HepG2 (cell line): ENCODE measurements at regions not wholly inside any gene's neighbourhood (a gene's known extent, or its start where the extent isn't known, plus 50 kb on each side); places are given as distances from the start of the nearest gene placed in this dataset.

Experiments
- ATAC-seq: fragments of 200-7000 bp; cut with Tn5 transposase; 3 replicates; pipeline ENCODE4 v1.9.1; 2020; ENCODE audit warnings: mild to moderate bottlenecking, moderate library complexity
- BruUV-seq: library from RNA; stranded (reverse); fragments of 400-500 nt; replicated peaks from 2 replicates; lab custom pipeline; 2021; lab: Mats Ljungman, UMichigan
- CTCF ChIA-PET: fragments of 300-600 bp; formaldehyde crosslinking; extraction: SDS; loops from one replicate; lab custom pipeline; 2021; ENCODE audit warnings: low total read pairs, inconsistent platforms, low intra/inter-chr PET ratio; lab: Yijun Ruan, JAX
- POLR2A ChIA-PET: fragments of 350-600 bp; sonication (Branson Sonifier 250); formaldehyde crosslinking; loops from one replicate; lab custom pipeline; 2020; ENCODE audit warnings: antibody characterized with exemption, inconsistent platforms; lab: Yijun Ruan, JAX
- DNase-seq: peaks from one replicate; pipeline ENCODE4 v3.0.0-alpha.2; 2015; ENCODE audit warnings: low spot score
- FAIRE-seq: peaks from 3 replicates; lab custom pipeline; 2011; peaks lifted over from hg19 to GRCh38; lab: Jason Lieb, UNC
- H2AFZ ChIP-seq: one replicate; pipeline ENCODE4 v1.6.1; 2011; ENCODE audit warnings: low read length, inconsistent platforms
- H3K27ac ChIP-seq: fragments of 300-600 bp; 3 replicates; pipeline ENCODE4 v1.8.0; 2011; ENCODE audit warnings: mixed run types, mild to moderate bottlenecking, mixed read lengths, low read length, inconsistent platforms; ENCODE audit not compliant: insufficient read depth; ENCODE audit errors: extremely low read length
- H3K27me3 ChIP-seq, 2 experiments: fragments of 200-600 bp in 1 of 2; 2 replicates in 1 of 2; 3 replicates in 1 of 2; pipeline versions ENCODE4 v1.6.0 to v1.8.0; 2011; ENCODE audit warnings: low read length in 2 of 2, mild to moderate bottlenecking in 2 of 2, moderate library complexity in 2 of 2, inconsistent platforms in 1 of 2; ENCODE audit not compliant: insufficient read depth in 2 of 2, control insufficient read depth in 1 of 2
- H3K36me3 ChIP-seq, 2 experiments: fragments of 200-600 bp in 1 of 2; replicated peaks in 1 of 2; 2 replicates in 1 of 2; 3 replicates in 1 of 2; pipeline versions ENCODE4 v1.5.1 to v1.8.0; 2011; ENCODE audit warnings: low read length in 2 of 2, inconsistent platforms in 1 of 2; ENCODE audit not compliant: insufficient read depth in 2 of 2, control insufficient read depth in 1 of 2
- H3K4me1 ChIP-seq: 2 replicates; pipeline ENCODE4 v1.5.1; 2012; ENCODE audit warnings: low read length, inconsistent platforms; ENCODE audit not compliant: insufficient read depth
- H3K4me2 ChIP-seq: 2 replicates; pipeline ENCODE4 v1.6.0; 2011; ENCODE audit warnings: low read depth, low read length, inconsistent platforms
- H3K4me3 ChIP-seq, 3 experiments: fragments of 200-600 bp in 1 of 3; sonication (generic), shearing (Covaris generic) in 1 of 3; replicated peaks in 1 of 3; 2 replicates each; pipeline ENCODE4 v1.5.1; 2011 to 2016; ENCODE audit warnings: low read length in 3 of 3, inconsistent platforms in 2 of 3, low read depth in 2 of 3, mild to moderate bottlenecking in 2 of 3, control low read depth in 1 of 3, mixed read lengths in 1 of 3; ENCODE audit not compliant: insufficient read depth in 1 of 3
- H3K79me2 ChIP-seq: one replicate; pipeline ENCODE4 v1.6.1; 2011; ENCODE audit warnings: low read length, inconsistent platforms; ENCODE audit not compliant: insufficient read depth
- H3K9ac ChIP-seq: 2 replicates; pipeline ENCODE4 v1.6.0; 2011; ENCODE audit warnings: mild to moderate bottlenecking, low read depth, low read length, inconsistent platforms; ENCODE audit not compliant: insufficient read depth
- H3K9me3 ChIP-seq: 2 replicates; pipeline ENCODE4 v1.5.1; 2012; ENCODE audit warnings: mild to moderate bottlenecking, low read length
- H4K20me1 ChIP-seq: 2 replicates; pipeline ENCODE4 v1.6.0; 2011; ENCODE audit warnings: inconsistent platforms, mild to moderate bottlenecking, low read length, moderate library complexity; ENCODE audit not compliant: insufficient read depth
- AKAP8 ChIP-seq: sonication (generic); formaldehyde crosslinking; IDR thresholded peaks from 2 replicates; pipeline ENCODE4 v1.5.1; 2020; ENCODE audit warnings: mild to moderate bottlenecking, missing genetic modification reagents
- HDAC1 ChIP-seq: sonication (generic); formaldehyde crosslinking; IDR thresholded peaks from 2 replicates; pipeline ENCODE4 v1.5.1; 2020; ENCODE audit warnings: mild to moderate bottlenecking, missing genetic modification reagents
- MATR3 ChIP-seq: sonication (generic); formaldehyde crosslinking; IDR thresholded peaks from 2 replicates; pipeline ENCODE4 v1.4.0; 2020; ENCODE audit warnings: missing genetic modification reagents
- RBFOX2 ChIP-seq: fragments of 200-400 bp; formaldehyde crosslinking; IDR thresholded peaks from 2 replicates; pipeline ENCODE4 v1.6.1; 2017; ENCODE audit warnings: low read depth, mild to moderate bottlenecking, low read length
- RXRA ChIP-seq: sonication (generic); formaldehyde crosslinking; IDR thresholded peaks from 2 replicates; pipeline ENCODE4 v1.5.1; 2020; ENCODE audit warnings: missing genetic modification reagents
- U2AF1 ChIP-seq: fragments of 200-400 bp; formaldehyde crosslinking; optimal IDR thresholded peaks from 2 replicates; pipeline ENCODE3; 2017; ENCODE audit warnings: mild to moderate bottlenecking, low read depth, low read length
- ZFP1 ChIP-seq: IDR thresholded peaks from 2 replicates; pipeline ENCODE4 v1.6.1; 2016
- ZMYM2 ChIP-seq: sonication (generic); formaldehyde crosslinking; IDR thresholded peaks from 2 replicates; pipeline ENCODE4 v1.8.0; 2022; ENCODE audit warnings: mild to moderate bottlenecking, missing genetic modification reagents
- ZNF550 ChIP-seq: sonication (generic); formaldehyde crosslinking; IDR thresholded peaks from 2 replicates; pipeline ENCODE4 v1.4.0; 2020; ENCODE audit warnings: mild to moderate bottlenecking, missing genetic modification reagents, borderline replicate concordance
- ZNF556 ChIP-seq: sonication (generic); formaldehyde crosslinking; IDR thresholded peaks from 2 replicates; pipeline ENCODE4 v1.4.0; 2020; ENCODE audit warnings: mild to moderate bottlenecking, missing genetic modification reagents, borderline replicate concordance
- WGBS: methylation state at CpG from one replicate; pipeline ENCODE4 v1.1.6; 2017; ENCODE audit warnings: low lambda C conversion rate; 5-methylcytosine and 5-hydroxymethylcytosine counted together
- in situ Hi-C: cut with HindIII; loops from 2 replicates; pipeline ENCODE4 v1.10.0; 2017; ENCODE audit warnings: low pct_unique_long_range_greater_than_20kb; ENCODE audit not compliant: extremely low pct_ligation_motif_present
- intact Hi-C: fragments of 100-400 bp; cut with micrococcal nuclease; formaldehyde crosslinking; loops from one replicate; pipeline ENCODE4 v1.10.0; 2022; ENCODE audit not compliant: unreplicated experiment
- TF ChIP-seq, protein P1 (sequence below), 2 experiments: sonication (generic) in 1 of 2; formaldehyde crosslinking in 1 of 2; IDR thresholded peaks; 2 replicates each; pipeline versions ENCODE4 v1.5.1 to v1.6.1; 2011 to 2020; ENCODE audit warnings: borderline replicate concordance in 1 of 2, low read depth in 1 of 2, low read length in 1 of 2, mild to moderate bottlenecking in 1 of 2, missing genetic modification reagents in 1 of 2, moderate library complexity in 1 of 2

- H3K27ac ChIP-seq: no peak overlapping the region
- no peak overlapping the region for H2AFZ ChIP-seq
- H3K79me2 ChIP-seq: no peaks in the 10 kb centered on the region
- POLR2A ChIA-PET: no interaction called here
- intact Hi-C loops (no loop called here), in situ Hi-C loops (no loop called here)
- no peaks in the 10 kb centered on the region for H3K27me3 ChIP-seq
- no peaks in the 10 kb centered on the region for H4K20me1 ChIP-seq
- no peak overlapping the region for H3K4me2 ChIP-seq
- no peaks in the 10 kb centered on the region for H3K36me3 ChIP-seq
- DNase-seq (no peak), FAIRE-seq (no peak), ATAC-seq (no peak)
- CTCF ChIA-PET: no interaction called here
- TF ChIP-seq ZNF550: no peak
- WGBS: 3% methylated on average over 1 of the region's 1 CpG
- BruUV-seq: no TSS peak
- no peak overlapping the region for H3K9ac ChIP-seq
- peaks cover 8% of the 10 kb centered on the region; the same call in 1 of the 2 replicates for H3K9me3 ChIP-seq
- no peaks in the 10 kb centered on the region for H3K4me1 ChIP-seq
- no peak overlapping the region for H3K4me3 ChIP-seq
Measured at GRCh38 chr11:25938952-25939351, 393.0 kb upstream of the ANO3 start.

GRCh38 chr11:25939691-25940090 lies 392.2 kb upstream of the ANO3 start:
- CTCF ChIA-PET: no interaction called here
- no peaks in the 10 kb centered on the region for H3K36me3 ChIP-seq
- no peaks in the 10 kb centered on the region for H3K27me3 ChIP-seq
- H3K79me2 ChIP-seq: no peaks in the 10 kb centered on the region
- BruUV-seq: no TSS peak
- H3K4me2 ChIP-seq: no peak overlapping the region
- in situ Hi-C loops: no loop called here
- 5% methylated on average over 2 of the region's 2 CpGs for WGBS
- intact Hi-C loops: no loop called here
- DNase-seq (no peak), ATAC-seq (no peak), FAIRE-seq (no peak)
- POLR2A ChIA-PET: no interaction called here
- peaks cover 3% of the 10 kb centered on the region; the same call in 1 of the 2 replicates for H3K9me3 ChIP-seq
- H3K27ac ChIP-seq: no peak overlapping the region
- no peaks in the 10 kb centered on the region for H4K20me1 ChIP-seq
- no peaks in the 10 kb centered on the region for H3K4me1 ChIP-seq
- no peak overlapping the region for H3K4me3 ChIP-seq
- H3K9ac ChIP-seq: no peak overlapping the region
- TF ChIP-seq, protein P1, sequence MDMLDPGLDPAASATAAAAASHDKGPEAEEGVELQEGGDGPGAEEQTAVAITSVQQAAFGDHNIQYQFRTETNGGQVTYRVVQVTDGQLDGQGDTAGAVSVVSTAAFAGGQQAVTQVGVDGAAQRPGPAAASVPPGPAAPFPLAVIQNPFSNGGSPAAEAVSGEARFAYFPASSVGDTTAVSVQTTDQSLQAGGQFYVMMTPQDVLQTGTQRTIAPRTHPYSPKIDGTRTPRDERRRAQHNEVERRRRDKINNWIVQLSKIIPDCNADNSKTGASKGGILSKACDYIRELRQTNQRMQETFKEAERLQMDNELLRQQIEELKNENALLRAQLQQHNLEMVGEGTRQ (IDR thresholded peaks at IDR 0.05; ENCODE audit: low read depth, low read length): no peak
- TF ChIP-seq, protein P1 (CRISPR knock-in tag; IDR thresholded peaks at IDR 0.05; ENCODE audit: borderline replicate concordance): no peak
- TF ChIP-seq U2AF1 (no peak), RXRA (CRISPR knock-in tag) (no peak), ZFP1 (CRISPR knock-in tag) (no peak), RBFOX2 (no peak), ZNF556 (CRISPR knock-in tag) (no peak), MATR3 (CRISPR knock-in tag) (no peak), HDAC1 (CRISPR knock-in tag) (no peak), ZMYM2 (CRISPR knock-in tag) (no peak), AKAP8 (CRISPR knock-in tag) (no peak)
- no peak overlapping the region for H2AFZ ChIP-seq
